ENCODE measurements at regions not wholly inside any gene's neighbourhood (a gene's known extent, or its start where the extent isn't known, plus 50 kb on each side); places are given as distances from the start of the nearest gene placed in this dataset.

DNA sequence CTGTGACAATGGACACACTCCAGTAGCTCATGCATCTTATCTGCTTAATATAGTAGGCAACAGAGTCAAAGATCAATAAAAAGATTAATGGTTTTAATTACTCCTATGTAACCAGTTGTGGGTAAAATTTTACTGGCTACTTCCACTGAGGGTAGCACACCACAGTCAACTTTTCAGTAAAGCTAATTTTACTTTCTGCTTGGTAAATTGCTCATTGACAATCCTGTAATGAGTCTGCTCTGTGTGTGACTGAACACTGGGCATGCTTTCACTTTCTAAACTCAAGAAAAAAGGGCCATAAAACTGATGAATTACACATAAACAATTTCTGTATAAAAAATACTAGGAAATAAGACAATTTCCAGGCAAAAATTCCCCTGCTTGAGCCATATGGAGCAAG lies 838.3 kb downstream of the VGLL3 start:
- TF ChIP-seq, protein P1, sequence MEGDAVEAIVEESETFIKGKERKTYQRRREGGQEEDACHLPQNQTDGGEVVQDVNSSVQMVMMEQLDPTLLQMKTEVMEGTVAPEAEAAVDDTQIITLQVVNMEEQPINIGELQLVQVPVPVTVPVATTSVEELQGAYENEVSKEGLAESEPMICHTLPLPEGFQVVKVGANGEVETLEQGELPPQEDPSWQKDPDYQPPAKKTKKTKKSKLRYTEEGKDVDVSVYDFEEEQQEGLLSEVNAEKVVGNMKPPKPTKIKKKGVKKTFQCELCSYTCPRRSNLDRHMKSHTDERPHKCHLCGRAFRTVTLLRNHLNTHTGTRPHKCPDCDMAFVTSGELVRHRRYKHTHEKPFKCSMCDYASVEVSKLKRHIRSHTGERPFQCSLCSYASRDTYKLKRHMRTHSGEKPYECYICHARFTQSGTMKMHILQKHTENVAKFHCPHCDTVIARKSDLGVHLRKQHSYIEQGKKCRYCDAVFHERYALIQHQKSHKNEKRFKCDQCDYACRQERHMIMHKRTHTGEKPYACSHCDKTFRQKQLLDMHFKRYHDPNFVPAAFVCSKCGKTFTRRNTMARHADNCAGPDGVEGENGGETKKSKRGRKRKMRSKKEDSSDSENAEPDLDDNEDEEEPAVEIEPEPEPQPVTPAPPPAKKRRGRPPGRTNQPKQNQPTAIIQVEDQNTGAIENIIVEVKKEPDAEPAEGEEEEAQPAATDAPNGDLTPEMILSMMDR (conservative IDR thresholded peaks at IDR 0.05 in 1 of 2, IDR thresholded peaks at IDR 0.05 in 1 of 2; ENCODE audit: extremely low read depth in 1 of 2, insufficient read depth in 1 of 2, low read depth in 1 of 2, low read length in 2 of 2): no peak
- no peak for TF ChIP-seq EZH2 (IDR thresholded peaks at IDR 0.05; ENCODE audit: borderline replicate concordance, low read length)
